Peyer's patch (tissue), 4 donors: ENCODE measurements at regions not wholly inside any gene's neighbourhood (a gene's known extent, or its start where the extent isn't known, plus 50 kb on each side); places are given as distances from the start of the nearest gene placed in this dataset.
"Not testable (repeated sequence)": the region's sequence is repeated elsewhere in the genome, so short reads cannot be mapped to it uniquely, and the experiment has no call there.

Source experiments
- DNase-seq, 3 donors: peaks; one replicate each; pipeline ENCODE4 v3.0.0-alpha.2; 2017 to 2019
- H3K27ac ChIP-seq, 4 donors: fragments of 200-600 bp; sonication (generic); one replicate each; pipeline ENCODE4 v1.5.1; 2016 to 2019
- H3K27me3 ChIP-seq, 2 donors: fragments of 200-600 bp; sonication (generic); one replicate each; pipeline ENCODE4 v1.5.1; 2019
- H3K36me3 ChIP-seq, 3 donors: fragments of 200-600 bp; sonication (generic); one replicate each; pipeline ENCODE4 v1.5.1; 2016 to 2019
- H3K4me1 ChIP-seq, 4 donors: fragments of 200-600 bp; sonication (generic); one replicate each; pipeline ENCODE4 v1.5.1; 2016 to 2019
- H3K4me3 ChIP-seq, 4 donors: fragments of 200-600 bp; sonication (generic); 1 replicate in 3 of 4; 2 replicates in 1 of 4; pipeline ENCODE4 v1.5.1; 2016 to 2019; ENCODE audit warnings: mild to moderate bottlenecking in 1 of 4
- H3K9me3 ChIP-seq, 4 donors: fragments of 200-600 bp; sonication (generic); one replicate each; pipeline ENCODE4 v1.5.1; 2016 to 2019; ENCODE audit warnings: mild to moderate bottlenecking in 1 of 4
- CTCF ChIP-seq, 6 experiments: fragments of 450-650 bp in 4 of 6; fragments of 200-600 bp in 2 of 6; sonication (generic) in 1 of 6; IDR thresholded peaks; one replicate each; pipeline ENCODE4 v1.5.1; 2017 to 2019; ENCODE audit warnings: antibody characterized with exemption in 6 of 6, mild to moderate bottlenecking in 3 of 6, moderate library complexity in 1 of 6
- POLR2A ChIP-seq, 2 donors: fragments of 450-650 bp; IDR thresholded peaks; one replicate each; pipeline ENCODE4 v1.5.1; 2017; ENCODE audit warnings: antibody characterized with exemption in 2 of 2, mild to moderate bottlenecking in 2 of 2, moderate library complexity in 2 of 2

- DNase-seq = no peak
- Histone ChIP-seq H3K27me3 (no peaks in the 10 kb centered on the region), H3K36me3 (no peaks in the 10 kb centered on the region), H3K4me3 (no peak overlapping the region), H3K9me3 (no peaks in the 10 kb centered on the region), H3K27ac (no peak overlapping the region), H3K4me1 (peaks cover 0 to under 1% (median 0%) of the 10 kb centered on the region in 4 donors)
- TF ChIP-seq POLR2A (IDR thresholded peaks at IDR 0.05) = no peak
Measured at GRCh38 chr5:87190041-87190440, 77.6 kb upstream of the RASA1 start.

GRCh38 chr5:87190687-87191086 is 77.0 kb upstream of the RASA1 start:
- H3K4me1 ChIP-seq = peaks cover 0 to 6% (median 0%) of the 10 kb centered on the region in 4 donors
- TF ChIP-seq POLR2A (IDR thresholded peaks at IDR 0.05) (no peak), CTCF (IDR thresholded peaks at IDR 0.05) (no peak)
- no peaks in the 10 kb centered on the region for H3K9me3 ChIP-seq
- H3K27me3 ChIP-seq = no peaks in the 10 kb centered on the region
- H3K27ac ChIP-seq = no peak overlapping the region
- no peak overlapping the region for H3K4me3 ChIP-seq
- DNase-seq = no peak
- no peaks in the 10 kb centered on the region for H3K36me3 ChIP-seq

GRCh38 chr5:87191645-87192044 is 76.0 kb upstream of the RASA1 start:
- H3K4me1 ChIP-seq = peaks cover 0 to 6% (median 0%) of the 10 kb centered on the region in 4 donors
- no peak overlapping the region for H3K27ac ChIP-seq
- TF ChIP-seq CTCF (IDR thresholded peaks at IDR 0.05) (no peak), POLR2A (IDR thresholded peaks at IDR 0.05) (no peak)
- no peaks in the 10 kb centered on the region for H3K27me3 ChIP-seq
- H3K4me3 ChIP-seq = no peak overlapping the region
- DNase-seq = no peak
- H3K36me3 ChIP-seq = no peaks in the 10 kb centered on the region
- no peaks in the 10 kb centered on the region for H3K9me3 ChIP-seq

GRCh38 chr5:87195104-87195591 is 72.5 kb upstream of the RASA1 start:
- TF ChIP-seq POLR2A (IDR thresholded peaks at IDR 0.05) = no peak
- TF ChIP-seq CTCF (IDR thresholded peaks at IDR 0.05) = no peak
- no peak overlapping the region for H3K4me3 ChIP-seq
- H3K4me1 ChIP-seq = peaks cover 0 to 6% (median 0%) of the 10 kb centered on the region in 4 donors

GRCh38 chr5:87195616-87196015 is 72.1 kb upstream of the RASA1 start:
- Histone ChIP-seq H3K27me3 (no peaks in the 10 kb centered on the region), H3K27ac (no peak overlapping the region), H3K4me3 (no peak overlapping the region), H3K4me1 (peaks cover 0 to 6% (median 0%) of the 10 kb centered on the region in 4 donors), H3K36me3 (no peaks in the 10 kb centered on the region), H3K9me3 (no peaks in the 10 kb centered on the region)
- TF ChIP-seq CTCF (IDR thresholded peaks at IDR 0.05) (no peak), POLR2A (IDR thresholded peaks at IDR 0.05) (no peak)
- no peak for DNase-seq

More at GRCh38 chr5:87195104-87195591, 72.5 kb upstream of the RASA1 start:
- H3K27ac ChIP-seq = no peak overlapping the region
- DNase-seq = no peak
- H3K27me3 ChIP-seq = no peaks in the 10 kb centered on the region
- H3K36me3 ChIP-seq = no peaks in the 10 kb centered on the region
- no peaks in the 10 kb centered on the region for H3K9me3 ChIP-seq

- Histone ChIP-seq H3K4me3 (no peak overlapping the region), H3K36me3 (no peaks in the 10 kb centered on the region), H3K9me3 (no peaks in the 10 kb centered on the region), H3K27me3 (no peaks in the 10 kb centered on the region), H3K27ac (no peak overlapping the region), H3K4me1 (peaks cover 0 to 6% (median 0%) of the 10 kb centered on the region in 4 donors)
- TF ChIP-seq CTCF (IDR thresholded peaks at IDR 0.05) (no peak), POLR2A (IDR thresholded peaks at IDR 0.05) (no peak)
- DNase-seq = no peak
Measured at GRCh38 chr5:87198010-87198409, 69.7 kb upstream of the RASA1 start.

- H3K4me1 ChIP-seq, H3K27ac ChIP-seq, H3K27me3 ChIP-seq, H3K36me3 ChIP-seq, DNase-seq, H3K9me3 ChIP-seq, H3K4me3 ChIP-seq: not testable (repeated sequence)
Measured at GRCh38 chr5:87199246-87199645, 68.4 kb upstream of the RASA1 start.

GRCh38 chr5:87199704-87200103 is 68.0 kb upstream of the RASA1 start:
- not testable (repeated sequence) for DNase-seq, H3K27me3 ChIP-seq, H3K9me3 ChIP-seq, H3K4me3 ChIP-seq, H3K27ac ChIP-seq, H3K4me1 ChIP-seq, H3K36me3 ChIP-seq
